ENCODE measurements at regions not wholly inside any gene's neighbourhood (a gene's known extent, or its start where the extent isn't known, plus 50 kb on each side); places are given as distances from the start of the nearest gene placed in this dataset.

DNA sequence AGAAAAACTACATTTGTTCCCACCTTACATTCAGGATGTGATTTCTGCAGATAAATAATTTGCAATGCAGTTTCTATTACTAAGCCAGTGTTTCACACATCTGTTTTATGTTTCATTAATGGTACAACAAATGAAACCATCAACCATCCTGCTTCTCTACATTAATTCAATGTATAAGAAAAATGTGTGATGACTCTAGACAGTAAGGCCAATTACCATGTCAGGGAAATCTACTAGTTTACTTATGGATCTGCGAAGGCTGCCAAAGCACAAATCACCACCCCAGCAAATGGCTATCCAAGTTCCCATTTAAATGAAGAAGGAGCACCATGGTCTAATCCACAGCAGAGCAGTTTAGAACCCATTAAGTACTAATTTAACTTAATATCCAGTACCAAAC lies 50.1 kb upstream of the NCAM1 start:
- Histone ChIP-seq H3K9me2 (ENCODE audit: insufficient read depth) (no peaks in the 10 kb centered on the region), H3K79me2 (ENCODE audit: insufficient read depth, low read length) (no peaks in the 10 kb centered on the region), H3K36me3 (ENCODE audit: control insufficient read depth in 1 of 2, insufficient read depth in 2 of 2, low read length in 2 of 2) (no peaks in the 10 kb centered on the region), H3K9ac (ENCODE audit: low read length) (no peak overlapping the region), H3K27me3 (ENCODE audit: insufficient read depth, low read length) (peaks cover 14% of the 10 kb centered on the region), H3K27ac (ENCODE audit: low read depth, low read length) (no peak overlapping the region), H3K9me3 (ENCODE audit: control insufficient read depth in 1 of 2, insufficient read depth in 1 of 2, low read depth in 1 of 2, low read length in 2 of 2) (no peaks in the 10 kb centered on the region), H3K4me1 (ENCODE audit: control insufficient read depth in 1 of 2, insufficient read depth in 2 of 2, low read length in 2 of 2) (no peaks in the 10 kb centered on the region), H2AFZ (ENCODE audit: low read depth, low read length, poor library complexity, severe bottlenecking) (no peak overlapping the region), H3K4me2 (ENCODE audit: low read length) (no peak overlapping the region), H3K4me3 (replicated peaks in 1 of 2; ENCODE audit: low read depth in 1 of 2, low read length in 2 of 2) (no peak overlapping the region), H4K20me1 (ENCODE audit: insufficient read depth) (no peaks in the 10 kb centered on the region)
- intact Hi-C loops (cut with micrococcal nuclease): no loop called here
- BruUV-seq (replicated peaks): no TSS peak
- ChIA-PET RAD21 (ENCODE audit: low non-redundant PET in 1 of 2, low total read pairs in 2 of 2, uncharacterized antibody in 2 of 2, unreplicated experiment in 2 of 2) (no interaction called here), POLR2A (no interaction called here), CTCF (no interaction called here)
- TF ChIP-seq SRF (IDR thresholded peaks at IDR 0.05; ENCODE audit: low read depth) (no peak), ZFX (IDR thresholded peaks at IDR 0.05) (no peak), SIN3A (IDR thresholded peaks at IDR 0.05; ENCODE audit: low read depth) (no peak), CBX3 (IDR thresholded peaks at IDR 0.05; ENCODE audit: low read depth) (no peak), SP1 (IDR thresholded peaks at IDR 0.05; ENCODE audit: low read depth) (no peak), YY1 (IDR thresholded peaks at IDR 0.05; ENCODE audit: extremely low read depth, insufficient replicate concordance, low read depth, low read length) (no peak), EZH2 (IDR thresholded peaks at IDR 0.05) (no peak)
- TF ChIP-seq, protein P1, sequence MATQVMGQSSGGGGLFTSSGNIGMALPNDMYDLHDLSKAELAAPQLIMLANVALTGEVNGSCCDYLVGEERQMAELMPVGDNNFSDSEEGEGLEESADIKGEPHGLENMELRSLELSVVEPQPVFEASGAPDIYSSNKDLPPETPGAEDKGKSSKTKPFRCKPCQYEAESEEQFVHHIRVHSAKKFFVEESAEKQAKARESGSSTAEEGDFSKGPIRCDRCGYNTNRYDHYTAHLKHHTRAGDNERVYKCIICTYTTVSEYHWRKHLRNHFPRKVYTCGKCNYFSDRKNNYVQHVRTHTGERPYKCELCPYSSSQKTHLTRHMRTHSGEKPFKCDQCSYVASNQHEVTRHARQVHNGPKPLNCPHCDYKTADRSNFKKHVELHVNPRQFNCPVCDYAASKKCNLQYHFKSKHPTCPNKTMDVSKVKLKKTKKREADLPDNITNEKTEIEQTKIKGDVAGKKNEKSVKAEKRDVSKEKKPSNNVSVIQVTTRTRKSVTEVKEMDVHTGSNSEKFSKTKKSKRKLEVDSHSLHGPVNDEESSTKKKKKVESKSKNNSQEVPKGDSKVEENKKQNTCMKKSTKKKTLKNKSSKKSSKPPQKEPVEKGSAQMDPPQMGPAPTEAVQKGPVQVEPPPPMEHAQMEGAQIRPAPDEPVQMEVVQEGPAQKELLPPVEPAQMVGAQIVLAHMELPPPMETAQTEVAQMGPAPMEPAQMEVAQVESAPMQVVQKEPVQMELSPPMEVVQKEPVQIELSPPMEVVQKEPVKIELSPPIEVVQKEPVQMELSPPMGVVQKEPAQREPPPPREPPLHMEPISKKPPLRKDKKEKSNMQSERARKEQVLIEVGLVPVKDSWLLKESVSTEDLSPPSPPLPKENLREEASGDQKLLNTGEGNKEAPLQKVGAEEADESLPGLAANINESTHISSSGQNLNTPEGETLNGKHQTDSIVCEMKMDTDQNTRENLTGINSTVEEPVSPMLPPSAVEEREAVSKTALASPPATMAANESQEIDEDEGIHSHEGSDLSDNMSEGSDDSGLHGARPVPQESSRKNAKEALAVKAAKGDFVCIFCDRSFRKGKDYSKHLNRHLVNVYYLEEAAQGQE (IDR thresholded peaks at IDR 0.05; ENCODE audit: low read depth): no peak
- TF ChIP-seq, protein P2, sequence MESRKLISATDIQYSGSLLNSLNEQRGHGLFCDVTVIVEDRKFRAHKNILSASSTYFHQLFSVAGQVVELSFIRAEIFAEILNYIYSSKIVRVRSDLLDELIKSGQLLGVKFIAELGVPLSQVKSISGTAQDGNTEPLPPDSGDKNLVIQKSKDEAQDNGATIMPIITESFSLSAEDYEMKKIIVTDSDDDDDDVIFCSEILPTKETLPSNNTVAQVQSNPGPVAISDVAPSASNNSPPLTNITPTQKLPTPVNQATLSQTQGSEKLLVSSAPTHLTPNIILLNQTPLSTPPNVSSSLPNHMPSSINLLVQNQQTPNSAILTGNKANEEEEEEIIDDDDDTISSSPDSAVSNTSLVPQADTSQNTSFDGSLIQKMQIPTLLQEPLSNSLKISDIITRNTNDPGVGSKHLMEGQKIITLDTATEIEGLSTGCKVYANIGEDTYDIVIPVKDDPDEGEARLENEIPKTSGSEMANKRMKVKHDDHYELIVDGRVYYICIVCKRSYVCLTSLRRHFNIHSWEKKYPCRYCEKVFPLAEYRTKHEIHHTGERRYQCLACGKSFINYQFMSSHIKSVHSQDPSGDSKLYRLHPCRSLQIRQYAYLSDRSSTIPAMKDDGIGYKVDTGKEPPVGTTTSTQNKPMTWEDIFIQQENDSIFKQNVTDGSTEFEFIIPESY (IDR thresholded peaks at IDR 0.05; ENCODE audit: extremely low read depth, insufficient replicate concordance, low read length): no peak
- DNase-seq (ENCODE audit: low read depth, low spot score) (no peak), ATAC-seq (no peak)

Measured in HCT116 (cell line).